Fibroblast of mammary gland (primary cell): ENCODE measurements at regions not wholly inside any gene's neighbourhood (a gene's known extent, or its start where the extent isn't known, plus 50 kb on each side); places are given as distances from the start of the nearest gene placed in this dataset.

ENCODE experiments used
- DNase-seq: peaks from one replicate; pipeline ENCODE4 v3.0.0-alpha.2; 2010; ENCODE audit warnings: low read depth
- H3K4me3 ChIP-seq: 2 replicates; pipeline ENCODE4 v1.5.1; 2011; ENCODE audit warnings: low read depth, mild to moderate bottlenecking, low read length, moderate library complexity; ENCODE audit not compliant: control insufficient read depth
- TF ChIP-seq, protein P1 (sequence below): conservative IDR thresholded peaks from 2 replicates; pipeline ENCODE4 v1.5.1; 2011; ENCODE audit warnings: low read depth, low read length, inconsistent platforms; ENCODE audit not compliant: control insufficient read depth, insufficient read depth

DNA sequence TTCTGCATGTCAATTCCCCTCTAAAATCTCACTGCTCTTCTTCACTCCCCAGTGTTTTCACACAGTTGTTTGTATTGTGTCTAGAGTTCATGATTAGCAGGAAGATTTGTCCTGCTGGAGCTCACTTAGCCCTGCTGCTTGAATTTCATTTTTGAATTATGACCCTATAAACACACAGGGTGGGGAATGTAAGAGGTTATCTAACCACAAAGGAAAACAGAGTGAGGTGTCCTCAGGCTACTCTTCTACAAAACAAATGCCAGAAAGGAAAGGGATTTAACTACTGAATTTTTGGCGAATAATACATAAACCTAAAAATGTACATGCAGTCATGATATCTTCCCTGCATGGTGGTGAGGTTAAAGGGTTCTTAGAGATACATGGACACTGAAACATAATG is 215.1 kb upstream of the CNTN4 start:
- TF ChIP-seq, protein P1, sequence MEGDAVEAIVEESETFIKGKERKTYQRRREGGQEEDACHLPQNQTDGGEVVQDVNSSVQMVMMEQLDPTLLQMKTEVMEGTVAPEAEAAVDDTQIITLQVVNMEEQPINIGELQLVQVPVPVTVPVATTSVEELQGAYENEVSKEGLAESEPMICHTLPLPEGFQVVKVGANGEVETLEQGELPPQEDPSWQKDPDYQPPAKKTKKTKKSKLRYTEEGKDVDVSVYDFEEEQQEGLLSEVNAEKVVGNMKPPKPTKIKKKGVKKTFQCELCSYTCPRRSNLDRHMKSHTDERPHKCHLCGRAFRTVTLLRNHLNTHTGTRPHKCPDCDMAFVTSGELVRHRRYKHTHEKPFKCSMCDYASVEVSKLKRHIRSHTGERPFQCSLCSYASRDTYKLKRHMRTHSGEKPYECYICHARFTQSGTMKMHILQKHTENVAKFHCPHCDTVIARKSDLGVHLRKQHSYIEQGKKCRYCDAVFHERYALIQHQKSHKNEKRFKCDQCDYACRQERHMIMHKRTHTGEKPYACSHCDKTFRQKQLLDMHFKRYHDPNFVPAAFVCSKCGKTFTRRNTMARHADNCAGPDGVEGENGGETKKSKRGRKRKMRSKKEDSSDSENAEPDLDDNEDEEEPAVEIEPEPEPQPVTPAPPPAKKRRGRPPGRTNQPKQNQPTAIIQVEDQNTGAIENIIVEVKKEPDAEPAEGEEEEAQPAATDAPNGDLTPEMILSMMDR: no peak

DNA sequence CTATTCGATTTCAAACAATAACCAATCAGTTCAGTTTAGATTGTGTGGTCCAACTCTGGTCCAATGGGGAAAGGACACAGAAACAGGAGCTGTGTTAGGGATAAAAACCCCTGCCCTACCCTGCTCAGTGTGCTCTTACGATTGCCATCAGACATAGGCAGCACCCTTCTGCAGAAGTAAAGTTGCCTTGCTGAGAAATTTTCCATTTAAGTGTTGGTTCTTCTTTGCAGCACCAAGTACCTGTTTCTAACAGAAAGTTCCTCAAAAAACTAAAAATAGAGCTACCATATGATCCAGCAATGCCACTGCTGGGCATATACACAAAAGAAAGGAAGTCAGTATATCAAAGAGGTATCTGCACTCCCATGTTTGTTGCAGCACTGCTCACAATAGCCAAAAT is 206.2 kb upstream of the CNTN4 start:
- DNase-seq: no peak
- H3K4me3 ChIP-seq: no peak overlapping the region
- TF ChIP-seq, protein P1: no peak

More for the DNA sequence above, 215.1 kb upstream of the CNTN4 start:
- no peak for DNase-seq
- no peak overlapping the region for H3K4me3 ChIP-seq

DNA sequence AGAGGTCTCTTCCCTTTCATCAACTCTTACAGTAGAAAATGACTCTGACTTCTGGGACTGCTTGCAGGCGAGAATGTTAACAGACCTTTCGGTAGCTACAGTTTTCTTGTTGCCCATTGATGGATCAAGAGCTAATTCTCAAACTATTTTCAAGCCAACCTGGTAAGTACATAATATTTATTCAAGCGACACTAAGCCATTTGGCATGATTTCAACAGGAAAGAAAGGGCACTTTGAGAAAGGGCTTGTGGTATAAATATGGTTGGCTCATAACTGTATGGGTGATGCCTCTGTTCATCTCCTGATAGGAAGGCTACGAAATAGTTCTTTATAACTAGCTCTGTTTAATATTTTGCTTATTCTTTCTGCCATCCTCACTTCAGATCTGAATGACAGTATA is 196.2 kb upstream of the CNTN4 start:
- TF ChIP-seq, protein P1: no peak
- no peak for DNase-seq

DNA sequence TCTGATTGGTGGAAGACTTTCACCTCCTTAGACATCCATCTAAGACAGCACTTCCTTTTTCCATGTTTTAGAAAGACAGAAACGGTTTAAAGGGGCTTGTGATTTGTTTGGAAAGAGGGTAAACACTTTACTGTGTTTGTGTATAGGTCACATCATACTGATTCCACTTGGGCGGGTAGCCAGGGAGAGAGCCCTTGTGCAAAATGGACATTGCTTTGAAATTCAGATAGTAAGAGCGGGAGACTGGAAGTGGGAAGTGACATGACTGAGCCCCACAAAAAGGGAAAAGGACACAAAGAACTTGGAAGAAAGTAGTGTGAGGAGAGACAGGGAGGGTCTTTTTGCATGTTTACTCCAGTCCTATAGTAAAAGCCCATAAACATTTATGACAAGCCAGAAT is 195.6 kb upstream of the CNTN4 start:
- TF ChIP-seq, protein P1: no peak
- no peak for DNase-seq
- H3K4me3 ChIP-seq: no peak overlapping the region

More for the DNA sequence above, 196.2 kb upstream of the CNTN4 start:
- no peak overlapping the region for H3K4me3 ChIP-seq

DNA sequence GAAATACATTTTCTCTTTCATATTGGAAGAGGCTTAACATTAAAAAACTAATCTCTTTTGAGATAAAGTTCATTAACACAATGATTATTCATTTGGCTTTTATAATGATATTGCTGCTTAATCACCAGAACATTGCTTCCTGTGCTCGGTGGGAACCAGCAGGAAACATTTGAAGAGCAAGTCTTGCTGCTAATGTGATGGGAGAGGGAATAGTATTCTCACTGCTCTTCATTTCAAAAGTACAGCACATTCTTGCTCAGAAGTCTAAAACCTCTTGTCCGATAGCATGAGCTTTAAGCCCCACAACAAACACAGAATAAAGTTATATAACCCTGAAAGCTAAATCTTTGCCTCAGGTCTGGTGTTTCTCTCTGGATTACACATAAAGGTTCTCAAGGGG is 190.8 kb upstream of the CNTN4 start:
- TF ChIP-seq, protein P1: no peak
- H3K4me3 ChIP-seq: no peak overlapping the region
- no peak for DNase-seq

DNA sequence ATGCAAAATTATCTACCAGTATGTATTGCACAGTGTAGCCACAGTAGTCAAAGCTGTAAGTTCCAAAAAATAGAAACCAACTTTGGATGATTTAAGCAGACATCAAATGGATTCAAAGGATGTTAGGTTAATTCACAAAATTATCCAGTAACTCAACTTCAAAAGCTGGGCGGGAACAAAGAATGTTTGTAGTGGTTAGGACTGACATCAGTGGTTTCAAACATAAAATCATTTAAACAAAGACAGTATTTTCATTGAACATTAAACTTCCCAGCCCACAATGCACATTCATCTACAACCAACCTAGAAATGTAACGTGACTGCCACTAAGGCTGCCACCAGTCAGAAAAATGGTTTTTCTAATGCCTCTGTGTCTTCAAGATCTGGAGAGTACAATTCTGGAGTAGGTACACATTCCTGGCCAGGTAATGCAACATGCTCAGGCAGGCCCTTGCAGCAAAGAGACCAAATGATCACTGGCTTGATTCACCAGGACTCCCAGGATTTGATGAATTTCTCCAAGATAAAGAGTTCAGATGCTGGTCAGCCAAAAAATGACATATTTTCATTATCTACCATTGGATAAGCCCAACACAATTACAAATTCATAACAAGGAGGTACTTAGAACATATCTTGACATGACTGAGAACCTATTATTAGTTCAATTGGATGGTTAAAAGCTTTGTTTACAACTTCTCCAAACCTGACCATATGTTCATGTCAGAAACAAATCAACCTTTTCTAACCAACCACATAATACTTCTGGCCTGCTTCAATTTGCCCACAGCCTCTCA is 189.8 kb upstream of the CNTN4 start:
- no peak for DNase-seq
- TF ChIP-seq, protein P1: no peak
- no peak overlapping the region for H3K4me3 ChIP-seq
